Urinary bladder (tissue), 3 donors: ENCODE measurements at regions not wholly inside any gene's neighbourhood (a gene's known extent, or its start where the extent isn't known, plus 50 kb on each side); places are given as distances from the start of the nearest gene placed in this dataset.
"Not testable (repeated sequence)": the region's sequence is repeated elsewhere in the genome, so short reads cannot be mapped to it uniquely, and the experiment has no call there.

ENCODE experiments used
- DNase-seq: peaks from one replicate; pipeline ENCODE4 v3.0.0-alpha.2; 2015; ENCODE audit errors: extremely low spot score
- H3K27ac ChIP-seq: one replicate; pipeline ENCODE4 v1.5.1; 2013; ENCODE audit warnings: low read depth, mild to moderate bottlenecking, moderate library complexity
- H3K36me3 ChIP-seq: one replicate; pipeline ENCODE4 v1.6.1; 2013; ENCODE audit warnings: mild to moderate bottlenecking, moderate library complexity; ENCODE audit not compliant: insufficient read depth
- H3K4me1 ChIP-seq: one replicate; pipeline ENCODE4 v1.6.1; 2013; ENCODE audit warnings: mild to moderate bottlenecking, moderate library complexity; ENCODE audit not compliant: insufficient read depth
- H3K4me3 ChIP-seq: one replicate; pipeline ENCODE4 v1.5.1; 2013; ENCODE audit warnings: low read depth, low read length
- WGBS: extraction: QIAGEN DNeasy Blood & Tissue Kit; methylation state at CpG from one replicate; pipeline ENCODE4 v1.1.7; 2013; 5-methylcytosine and 5-hydroxymethylcytosine counted together
- donor health status: healthy with polysubstance abuse.
- donor health status: healthy.

GRCh38 chr5:18736736-18737135, 1102.5 kb downstream of the TAF11L14 start:
- 44% methylated on average over 7 of the region's 7 CpGs for WGBS
- not testable (repeated sequence) for H3K36me3 ChIP-seq, H3K4me3 ChIP-seq, H3K4me1 ChIP-seq, H3K27ac ChIP-seq, DNase-seq

- Histone ChIP-seq H3K4me3 (no peak overlapping the region), H3K4me1 (no peaks in the 10 kb centered on the region), H3K27ac (no peak overlapping the region), H3K36me3 (no peaks in the 10 kb centered on the region)
- no peak for DNase-seq
Observed at GRCh38 chr5:18740301-18740700, 1106.0 kb downstream of the TAF11L14 start.

- 93% methylated on average over 7 of the region's 7 CpGs for WGBS
- H3K4me3 ChIP-seq, result no peak overlapping the region
- H3K36me3 ChIP-seq, result no peaks in the 10 kb centered on the region
- no peak for DNase-seq
- H3K27ac ChIP-seq, result no peak overlapping the region
- H3K4me1 ChIP-seq, result no peaks in the 10 kb centered on the region
Observed at GRCh38 chr5:18742830-18743229, 1108.6 kb downstream of the TAF11L14 start.

- Histone ChIP-seq H3K27ac (no peak overlapping the region), H3K4me3 (no peak overlapping the region), H3K4me1 (no peaks in the 10 kb centered on the region), H3K36me3 (no peaks in the 10 kb centered on the region)
- 76% methylated on average over 3 of the region's 3 CpGs for WGBS
- no peak for DNase-seq
Observed at GRCh38 chr5:18744441-18744840, 1110.2 kb downstream of the TAF11L14 start.

- H3K4me1 ChIP-seq, result no peaks in the 10 kb centered on the region
- peak overlapping the region; percentile 46 for H3K4me3 ChIP-seq
- peak overlapping the region; percentile 40 for H3K27ac ChIP-seq
- WGBS, result 79% methylated on average over 13 of the region's 13 CpGs
- no peaks in the 10 kb centered on the region for H3K36me3 ChIP-seq
- DNase-seq, result no peak
Observed at GRCh38 chr5:18745042-18745987, 1111.1 kb downstream of the TAF11L14 start.

- no peaks in the 10 kb centered on the region for H3K4me1 ChIP-seq
- WGBS, result 78% methylated on average over 9 of the region's 9 CpGs
- H3K4me3 ChIP-seq, result peak overlapping the region; percentile 46
- DNase-seq, result no peak
- no peak overlapping the region for H3K27ac ChIP-seq
- H3K36me3 ChIP-seq, result no peaks in the 10 kb centered on the region
Observed at GRCh38 chr5:18745988-18746615, 1111.8 kb downstream of the TAF11L14 start.

- Histone ChIP-seq H3K4me3 (no peak overlapping the region), H3K36me3 (no peaks in the 10 kb centered on the region), H3K4me1 (no peaks in the 10 kb centered on the region), H3K27ac (no peak overlapping the region)
- no peak for DNase-seq
- WGBS, result 84% methylated on average over 4 of the region's 4 CpGs
Observed at GRCh38 chr5:18749763-18750162, 1115.5 kb downstream of the TAF11L14 start.

GRCh38 chr5:18752317-18752716, 1118.1 kb downstream of the TAF11L14 start:
- Histone ChIP-seq H3K4me3 (no peak overlapping the region), H3K36me3 (no peaks in the 10 kb centered on the region), H3K27ac (no peak overlapping the region), H3K4me1 (no peaks in the 10 kb centered on the region)
- no peak for DNase-seq
- 68% methylated on average over 1 of the region's 1 CpG for WGBS

- 88% methylated on average over 3 of the region's 3 CpGs for WGBS
- Histone ChIP-seq H3K4me1 (no peaks in the 10 kb centered on the region), H3K27ac (no peak overlapping the region), H3K4me3 (no peak overlapping the region), H3K36me3 (no peaks in the 10 kb centered on the region)
- DNase-seq, result no peak
Observed at GRCh38 chr5:18754201-18754600, 1119.9 kb downstream of the TAF11L14 start.

GRCh38 chr5:18761801-18762200, 1127.5 kb downstream of the TAF11L14 start:
- no peak overlapping the region for H3K27ac ChIP-seq
- H3K4me1 ChIP-seq, result no peaks in the 10 kb centered on the region
- H3K4me3 ChIP-seq, result no peak overlapping the region
- DNase-seq, result no peak
- WGBS, result 89% methylated on average over 1 of the region's 1 CpG
- no peaks in the 10 kb centered on the region for H3K36me3 ChIP-seq

- H3K27ac ChIP-seq, result no peak overlapping the region
- H3K4me3 ChIP-seq, result no peak overlapping the region
- DNase-seq, result no peak
Observed at GRCh38 chr5:18764161-18764560, 1129.9 kb downstream of the TAF11L14 start.

GRCh38 chr5:18765304-18765703, 1131.0 kb downstream of the TAF11L14 start:
- Histone ChIP-seq H3K27ac (no peak overlapping the region), H3K4me3 (no peak overlapping the region), H3K4me1 (no peaks in the 10 kb centered on the region), H3K36me3 (no peaks in the 10 kb centered on the region)
- no peak for DNase-seq
- WGBS, result 95% methylated on average over 2 of the region's 2 CpGs

More at GRCh38 chr5:18764161-18764560, 1129.9 kb downstream of the TAF11L14 start:
- Histone ChIP-seq H3K36me3 (no peaks in the 10 kb centered on the region), H3K4me1 (no peaks in the 10 kb centered on the region)

- no peaks in the 10 kb centered on the region for H3K4me1 ChIP-seq
- H3K27ac ChIP-seq, result no peak overlapping the region
- no peak overlapping the region for H3K4me3 ChIP-seq
- DNase-seq, result no peak
- WGBS, result 75% methylated on average over 6 of the region's 6 CpGs
- H3K36me3 ChIP-seq, result no peaks in the 10 kb centered on the region
Observed at GRCh38 chr5:18771097-18771610, 1136.9 kb downstream of the TAF11L14 start.

GRCh38 chr5:18772475-18772874, 1138.2 kb downstream of the TAF11L14 start:
- H3K36me3 ChIP-seq, result no peaks in the 10 kb centered on the region
- no peak overlapping the region for H3K4me3 ChIP-seq
- no peak overlapping the region for H3K27ac ChIP-seq
- peak; percentile 3 for DNase-seq
- H3K4me1 ChIP-seq, result no peaks in the 10 kb centered on the region
- WGBS, result 36% methylated on average over 4 of the region's 4 CpGs
